COLO668 (cell line): ENCODE measurements at regions not wholly inside any gene's neighbourhood (a gene's known extent, or its start where the extent isn't known, plus 50 kb on each side); places are given as distances from the start of the nearest gene placed in this dataset.

Experiments used
- DNase-seq: peaks from one replicate; lab custom pipeline; 2025; ENCODE audit not compliant: unreplicated experiment; lab: John Stamatoyannopoulos, UW

DNA sequence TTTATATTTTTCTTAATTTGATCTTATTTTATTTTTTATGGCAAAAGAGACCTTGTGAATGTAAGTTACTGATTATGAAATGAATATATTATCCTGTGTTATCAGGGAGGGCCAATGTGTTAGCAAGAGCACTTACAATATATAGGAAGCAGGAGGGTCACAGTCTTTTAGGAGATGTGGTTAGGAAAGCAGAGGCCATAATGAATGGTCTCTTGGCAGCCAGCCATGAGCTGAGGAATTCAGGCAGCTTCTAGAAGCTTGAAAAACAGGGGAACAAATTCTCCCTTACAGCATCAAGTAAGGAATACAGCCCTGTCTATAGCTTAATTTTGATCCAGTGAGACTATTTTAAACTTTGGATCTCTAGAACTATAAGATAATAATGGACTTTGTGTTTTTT is 2374.6 kb downstream of the PCDH9 start:
- DNase-seq, result peak; percentile 42

DNA sequence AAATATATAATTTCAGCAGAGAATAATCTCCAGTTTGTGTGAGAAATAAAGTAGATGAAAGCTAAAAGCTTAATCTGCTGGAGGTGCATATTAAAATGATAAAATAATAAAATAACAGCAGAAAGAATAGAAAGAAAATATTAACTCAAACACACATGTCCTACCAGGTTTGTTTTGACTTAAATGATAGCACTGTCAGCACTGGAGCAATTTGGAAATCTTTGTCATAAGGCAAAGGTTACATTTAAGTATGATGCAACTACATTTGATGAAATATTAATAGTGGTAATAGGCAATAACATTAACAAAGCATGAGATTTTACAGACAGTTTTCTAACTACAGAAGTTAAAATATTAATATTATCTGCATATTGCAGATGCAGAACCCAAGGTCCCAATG is 2380.1 kb downstream of the PCDH9 start:
- DNase-seq, result no peak

DNA sequence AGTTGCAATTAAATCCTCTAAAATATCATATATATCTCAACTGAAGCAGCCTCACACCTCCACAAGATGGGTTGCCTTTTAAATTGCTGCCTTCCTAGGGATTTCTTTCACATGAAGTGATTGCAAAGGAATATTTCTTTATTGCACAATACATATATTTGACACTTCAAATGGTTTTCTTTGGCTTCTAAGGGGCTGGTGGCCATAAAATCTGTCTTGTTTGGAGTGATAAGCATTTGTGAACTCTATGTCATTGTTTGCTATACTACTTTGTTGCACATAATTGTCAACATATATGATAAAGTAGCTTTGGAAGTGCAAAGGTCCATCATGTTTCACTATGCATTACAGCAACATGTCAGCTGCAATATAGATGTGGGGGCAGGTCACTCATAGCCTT is 2380.9 kb downstream of the PCDH9 start:
- no peak for DNase-seq

DNA sequence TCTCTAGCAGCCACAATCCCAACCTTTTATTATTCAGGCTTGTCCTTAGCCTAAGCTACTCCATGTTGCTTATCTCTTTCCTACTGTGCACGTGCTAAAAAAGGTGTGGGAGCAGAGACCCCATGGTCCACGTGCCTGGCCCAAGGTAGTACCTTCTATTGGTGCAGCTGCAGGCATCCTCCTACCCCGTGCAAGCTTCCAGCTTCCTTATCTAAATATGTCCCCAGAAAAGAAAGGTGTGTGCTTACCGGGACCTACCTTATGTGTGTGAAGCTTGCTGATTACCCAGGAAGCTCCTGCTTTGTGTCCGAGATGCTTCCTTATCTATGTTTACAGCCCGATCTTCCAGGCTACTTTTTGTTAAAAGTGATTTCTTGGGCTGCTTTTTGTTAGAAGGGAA is 2382.4 kb downstream of the PCDH9 start:
- no peak for DNase-seq

DNA sequence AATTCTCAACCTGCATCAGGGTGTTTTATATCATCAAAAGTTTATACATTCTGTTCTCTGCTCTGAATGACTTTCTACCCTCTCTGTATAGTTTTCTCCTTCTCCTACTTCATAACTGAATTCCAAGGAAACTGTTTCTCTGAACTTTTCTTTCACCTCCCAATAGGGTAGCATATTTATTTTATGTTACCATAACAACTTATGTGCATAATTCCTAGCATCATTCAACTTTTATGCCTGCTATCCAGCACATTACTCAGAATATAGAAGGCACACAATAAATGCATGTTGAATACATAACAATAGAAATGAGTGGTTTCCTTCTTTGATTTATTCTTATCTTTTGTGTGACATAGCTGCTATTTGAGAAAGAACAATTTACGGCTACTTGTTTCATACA is 2385.0 kb downstream of the PCDH9 start:
- DNase-seq, result no peak

- DNase-seq, result no peak
These were observed 2411.1 kb downstream of the PCDH9 start for GRCh38 chr13:64819081-64819480.

GRCh38 chr13:64817691-64818090 is 2412.4 kb downstream of the PCDH9 start:
- DNase-seq, result no peak

DNA sequence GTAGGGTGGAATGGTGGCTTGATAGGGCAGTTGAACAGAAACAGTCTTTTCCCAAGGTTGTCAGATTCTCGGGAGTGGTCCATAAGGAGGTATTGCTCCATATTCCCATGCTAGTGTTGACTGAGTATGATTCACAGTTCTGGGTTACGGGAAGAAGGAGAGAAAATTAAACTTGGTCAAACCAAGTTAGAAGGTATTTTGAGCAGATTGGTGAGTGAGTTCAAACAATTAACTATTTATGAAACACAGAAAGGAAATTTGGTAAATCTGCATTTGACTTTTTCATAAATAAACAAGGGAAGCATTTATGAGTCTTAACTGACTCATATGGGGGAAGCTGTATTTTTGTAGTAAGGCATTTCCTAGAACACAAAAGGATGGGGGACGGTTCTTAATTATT is 2419.4 kb downstream of the PCDH9 start:
- no peak for DNase-seq

DNA sequence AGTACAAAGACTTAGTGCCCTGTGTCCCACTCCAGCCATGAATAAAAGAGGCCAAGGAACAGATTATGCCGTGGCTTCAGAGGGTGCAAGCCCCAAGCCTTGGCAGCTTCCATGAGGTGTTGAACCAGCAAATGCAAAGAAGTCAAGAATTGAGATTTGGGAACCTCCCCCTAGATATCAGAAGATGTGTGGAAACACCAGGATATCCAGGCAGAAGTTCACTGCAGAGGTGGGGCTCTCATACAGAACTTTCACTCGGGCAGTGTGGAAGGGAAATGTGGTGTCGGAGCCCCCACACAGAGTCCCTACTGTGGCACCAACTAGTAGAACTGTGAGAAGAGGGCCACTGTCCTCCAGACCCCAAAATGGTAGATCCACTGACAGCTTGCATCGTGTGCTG is 2421.4 kb downstream of the PCDH9 start:
- no peak for DNase-seq

GRCh38 chr13:64801768-64802167 is 2428.4 kb downstream of the PCDH9 start:
- DNase-seq, result no peak

DNA sequence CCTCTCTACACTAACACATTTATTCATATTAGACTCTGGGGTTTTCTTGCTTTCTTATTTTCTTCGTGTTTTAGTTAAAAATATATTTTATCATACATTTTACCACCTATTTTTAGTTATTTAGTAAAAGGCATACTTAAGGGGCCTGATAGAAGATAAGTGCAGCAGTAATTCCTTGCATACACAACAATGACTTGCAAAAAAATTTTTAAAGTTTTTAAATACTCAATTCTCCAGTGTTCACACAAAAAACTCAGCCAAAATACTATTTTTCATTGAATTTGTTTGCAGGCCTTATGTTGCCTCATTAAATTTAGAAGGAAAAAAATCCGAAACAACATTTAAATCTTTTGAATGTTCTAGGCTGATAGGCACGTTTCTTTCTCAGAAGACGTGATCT is 2431.7 kb downstream of the PCDH9 start:
- DNase-seq, result no peak

- DNase-seq, result no peak
These were observed 2436.5 kb downstream of the PCDH9 start for GRCh38 chr13:64793592-64793991.

DNA sequence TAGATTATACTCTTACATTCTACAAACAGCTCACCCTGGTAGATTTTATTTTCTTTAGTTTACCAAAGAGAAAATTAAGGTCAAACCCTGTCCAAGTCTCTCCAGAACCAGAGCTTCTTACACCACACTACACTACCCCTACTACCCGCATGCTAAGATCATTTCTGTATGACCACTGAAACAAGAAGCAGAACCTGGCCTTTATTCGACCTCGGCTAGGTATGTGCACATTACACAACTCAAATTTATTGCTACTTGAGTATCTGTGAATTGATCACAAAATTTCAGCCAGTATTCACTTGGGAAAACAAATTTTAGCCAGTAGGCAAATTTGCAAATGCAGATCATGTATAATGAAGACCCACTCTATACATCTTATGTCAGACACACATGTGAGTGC is 2437.0 kb downstream of the PCDH9 start:
- DNase-seq, result no peak

DNA sequence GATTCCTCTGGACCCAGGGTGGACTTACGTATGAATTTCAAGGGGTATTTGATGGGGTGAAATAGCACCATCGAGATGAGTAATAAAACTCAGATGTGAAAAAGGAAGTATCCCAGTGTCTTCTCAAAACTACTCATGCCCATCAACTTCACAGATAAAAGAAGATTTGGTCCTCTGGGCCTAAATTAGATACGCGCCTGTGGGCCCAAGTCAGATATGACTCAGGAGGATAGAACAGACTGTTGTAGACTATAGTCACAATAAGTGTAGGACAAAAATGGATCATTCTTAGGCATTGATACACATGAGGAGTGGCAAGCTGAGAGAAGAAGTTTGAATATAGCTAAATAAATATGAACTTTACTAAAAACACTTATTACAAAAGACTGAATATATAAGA is 2438.8 kb downstream of the PCDH9 start:
- no peak for DNase-seq

- no peak for DNase-seq
These were observed 2447.7 kb downstream of the PCDH9 start for GRCh38 chr13:64782466-64782865.

DNA sequence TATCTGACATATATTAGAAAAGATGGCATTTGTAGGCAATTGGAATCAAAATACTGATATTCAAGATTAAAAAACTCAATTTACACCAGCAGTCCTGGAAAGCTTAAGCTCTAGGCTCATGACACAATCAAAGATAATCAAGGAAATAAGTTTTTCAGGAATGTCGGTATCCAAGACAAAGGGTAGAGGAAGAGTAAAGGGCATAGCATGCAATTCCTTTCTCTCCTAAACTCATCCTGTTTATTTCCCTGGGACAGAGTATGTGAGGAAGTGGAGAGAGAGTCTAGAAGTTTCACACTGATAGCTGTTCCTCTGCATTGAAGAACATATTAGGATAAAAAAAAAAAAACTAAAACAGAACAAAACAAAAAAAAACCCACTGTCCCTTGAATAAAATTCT is 2452.1 kb downstream of the PCDH9 start:
- DNase-seq, result no peak

DNA sequence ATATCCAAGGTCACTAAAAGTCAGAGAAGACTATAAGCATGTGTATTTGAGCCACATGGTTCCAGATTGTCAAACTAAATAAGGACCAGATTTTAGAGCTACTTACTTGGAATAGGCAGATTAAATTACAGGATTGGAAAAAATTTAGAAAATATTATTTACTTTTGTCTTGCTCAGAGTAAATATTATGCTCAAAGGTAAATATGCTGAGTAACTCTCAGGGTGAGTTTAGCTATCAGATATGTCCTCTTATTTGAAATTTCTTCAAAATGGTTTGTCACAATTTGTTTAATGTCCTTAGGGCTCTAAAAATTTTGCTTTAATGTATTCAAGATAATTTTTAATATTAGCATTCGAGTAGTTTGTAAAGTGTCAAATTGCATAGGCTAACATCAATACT is 2455.2 kb downstream of the PCDH9 start:
- no peak for DNase-seq

DNA sequence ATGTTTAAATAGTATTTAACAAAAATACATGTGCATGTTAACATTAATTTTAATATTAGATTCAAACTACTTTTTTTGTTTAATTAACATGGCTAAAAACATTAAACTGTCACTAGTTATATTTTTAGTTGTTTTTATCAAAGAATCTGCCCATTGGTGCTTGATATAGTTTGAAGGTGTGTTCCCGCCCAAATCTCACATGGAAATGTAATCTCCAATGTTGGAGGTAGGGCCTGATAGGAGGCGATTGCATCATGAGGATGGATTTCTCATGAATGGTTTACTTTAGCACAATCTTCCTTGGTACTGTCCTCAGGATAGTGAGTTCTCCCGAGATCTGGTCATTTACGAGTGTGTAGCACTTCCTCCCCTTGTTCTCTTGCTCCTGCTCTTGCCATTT is 2459.4 kb downstream of the PCDH9 start:
- DNase-seq, result no peak

GRCh38 chr13:64767054-64767453 is 2463.1 kb downstream of the PCDH9 start:
- DNase-seq, result no peak

GRCh38 chr13:64765636-64766035 is 2464.5 kb downstream of the PCDH9 start:
- no peak for DNase-seq

DNA sequence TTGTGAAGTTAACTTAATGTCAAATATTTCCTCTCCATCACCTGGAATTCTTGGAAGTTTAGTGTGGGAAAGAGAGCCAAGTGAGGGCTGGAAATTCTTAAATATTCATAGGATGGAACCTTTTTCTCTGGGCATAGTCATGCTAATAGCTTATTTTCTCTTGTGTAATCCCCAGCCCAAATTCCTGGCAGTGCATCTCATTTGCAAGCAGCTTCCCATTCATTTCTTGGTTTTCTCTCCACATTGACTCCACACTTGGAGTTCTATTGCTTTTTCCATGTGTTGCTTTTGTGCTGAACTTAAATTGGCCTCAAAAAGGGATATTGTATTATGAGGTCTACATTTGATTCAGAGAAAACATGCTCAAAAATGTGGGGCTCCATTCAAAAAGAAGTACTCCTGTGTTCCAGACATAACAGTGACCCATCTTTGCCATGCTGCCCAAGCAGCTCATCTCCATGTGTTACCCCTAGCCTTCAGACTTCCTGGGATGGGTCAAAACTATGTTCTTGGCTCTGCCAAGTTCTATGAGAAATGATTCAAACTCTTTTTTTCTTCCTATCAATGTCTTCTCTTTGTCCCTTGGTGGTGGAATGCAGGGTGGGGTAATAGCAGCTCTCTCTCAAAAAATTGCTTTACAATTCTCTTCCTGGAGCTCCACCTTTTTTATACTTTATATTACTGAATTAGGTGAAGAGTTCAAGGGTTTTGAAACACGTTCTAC is 2471.5 kb downstream of the PCDH9 start:
- DNase-seq, result no peak

- no peak for DNase-seq
These were observed 2473.5 kb downstream of the PCDH9 start for GRCh38 chr13:64756621-64757020.

GRCh38 chr13:64755961-64756360 is 2474.2 kb downstream of the PCDH9 start:
- DNase-seq, result no peak
